ENCODE measurements at regions not wholly inside any gene's neighbourhood (a gene's known extent, or its start where the extent isn't known, plus 50 kb on each side); places are given as distances from the start of the nearest gene placed in this dataset.

DNA sequence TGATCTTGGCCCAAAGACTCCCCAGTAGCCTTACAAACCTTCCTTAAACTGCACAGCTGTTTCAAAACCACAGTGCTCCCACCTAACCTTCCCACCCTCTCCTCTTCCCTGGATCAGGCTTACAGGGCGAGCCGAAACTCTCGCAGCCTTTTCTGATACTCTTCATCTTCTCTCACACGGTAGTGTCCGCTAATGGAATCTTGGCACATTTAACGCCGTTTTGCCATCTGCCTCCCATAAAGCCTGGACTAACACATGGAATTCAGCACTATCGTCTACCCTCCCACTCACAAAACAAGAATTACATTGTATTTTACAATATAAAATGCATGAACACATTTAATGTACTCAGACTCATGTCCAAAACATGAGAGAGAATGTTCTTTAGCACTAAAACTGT, 135.9 kb downstream of the RAP2A start:
- no peak overlapping the region for H3K27ac Mint-ChIP-seq
- no peaks in the 10 kb centered on the region for H3K4me1 Mint-ChIP-seq (ENCODE audit: low read depth)
- no peaks in the 10 kb centered on the region for H3K9me3 Mint-ChIP-seq
- no peaks in the 10 kb centered on the region for H3K36me3 Mint-ChIP-seq (ENCODE audit: low read depth)
- DNase-seq (ENCODE audit: low spot score) = no peak
- peaks cover 3% of the 10 kb centered on the region for H3K27me3 Mint-ChIP-seq (ENCODE audit: low read depth)
- H3K4me3 Mint-ChIP-seq = no peak overlapping the region

DNA sequence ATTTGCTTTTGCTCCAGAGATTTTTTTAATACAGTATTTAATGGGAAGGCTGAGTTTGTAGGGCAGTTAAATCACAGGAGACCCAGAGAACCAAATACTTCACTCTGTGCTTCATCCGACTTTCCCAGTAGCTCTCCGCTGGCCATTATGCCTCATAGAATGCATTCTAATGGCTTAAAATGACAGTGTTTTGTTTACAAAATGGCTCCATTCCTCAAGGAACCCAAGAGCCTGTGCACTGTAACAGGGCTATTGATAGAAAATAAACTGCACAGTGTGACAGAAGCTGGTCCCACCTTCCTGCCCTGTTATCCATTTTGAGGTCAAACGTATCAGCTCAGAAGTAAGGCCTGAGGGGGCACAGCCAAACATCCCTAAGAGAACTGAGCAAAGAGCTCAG, 136.5 kb downstream of the RAP2A start:
- no peak for DNase-seq (ENCODE audit: low spot score)
- Mint-ChIP-seq H3K9me3 (no peaks in the 10 kb centered on the region), H3K27me3 (ENCODE audit: low read depth) (peaks cover 6% of the 10 kb centered on the region), H3K4me3 (no peak overlapping the region), H3K36me3 (ENCODE audit: low read depth) (no peaks in the 10 kb centered on the region), H3K27ac (no peak overlapping the region), H3K4me1 (ENCODE audit: low read depth) (no peaks in the 10 kb centered on the region)

DNA sequence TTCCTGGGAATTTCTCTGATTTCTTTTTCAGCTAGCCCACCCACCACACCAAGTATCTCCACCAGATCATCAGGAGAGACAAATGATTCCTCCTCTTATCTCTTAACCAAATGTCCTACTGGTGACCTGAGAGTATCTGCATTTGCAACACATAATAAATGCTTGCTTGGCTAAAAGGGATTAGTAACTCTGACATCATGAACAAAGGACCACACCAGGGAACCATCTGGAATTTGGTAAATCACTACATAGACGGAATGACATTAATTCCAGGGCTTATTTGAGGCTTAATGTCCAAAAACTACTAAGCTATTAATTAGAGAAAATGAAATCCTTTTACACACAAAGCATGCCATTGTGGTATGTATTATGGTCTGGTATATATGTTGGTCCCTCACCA, 139.0 kb downstream of the RAP2A start:
- Mint-ChIP-seq H3K36me3 (ENCODE audit: low read depth) (no peaks in the 10 kb centered on the region), H3K27me3 (ENCODE audit: low read depth) (peaks cover 3% of the 10 kb centered on the region)

DNA sequence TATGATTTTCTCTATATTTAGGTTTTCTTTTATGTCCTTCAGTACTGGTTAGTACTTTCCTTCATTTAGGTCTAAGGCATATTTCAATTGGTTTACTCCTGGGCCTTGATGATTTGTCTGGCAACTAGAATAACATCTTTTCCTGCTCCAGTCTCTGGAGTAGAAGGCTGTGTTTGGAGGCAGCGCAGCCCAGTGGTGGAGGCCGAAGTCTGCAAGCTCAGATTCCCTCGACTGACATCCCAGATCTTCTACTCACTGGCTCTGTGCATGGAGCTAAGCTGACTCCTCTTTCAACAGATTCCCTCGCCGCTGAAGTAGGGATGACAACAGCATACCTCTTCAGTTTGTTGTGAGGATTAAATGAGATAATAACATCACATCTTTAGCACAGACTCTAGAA, 141.0 kb downstream of the RAP2A start:
- H3K36me3 Mint-ChIP-seq (ENCODE audit: low read depth) = no peaks in the 10 kb centered on the region
- H3K27ac Mint-ChIP-seq = no peak overlapping the region
- DNase-seq (ENCODE audit: low spot score) = no peak
- no peak overlapping the region for H3K4me3 Mint-ChIP-seq
- H3K9me3 Mint-ChIP-seq = no peaks in the 10 kb centered on the region
- no peaks in the 10 kb centered on the region for H3K4me1 Mint-ChIP-seq (ENCODE audit: low read depth)
- H3K27me3 Mint-ChIP-seq (ENCODE audit: low read depth) = peaks cover 7% of the 10 kb centered on the region

More for the DNA sequence above, 139.0 kb downstream of the RAP2A start:
- Mint-ChIP-seq H3K4me3 (no peak overlapping the region), H3K9me3 (no peaks in the 10 kb centered on the region), H3K4me1 (ENCODE audit: low read depth) (no peaks in the 10 kb centered on the region), H3K27ac (no peak overlapping the region)
- no peak for DNase-seq (ENCODE audit: low spot score)

DNA sequence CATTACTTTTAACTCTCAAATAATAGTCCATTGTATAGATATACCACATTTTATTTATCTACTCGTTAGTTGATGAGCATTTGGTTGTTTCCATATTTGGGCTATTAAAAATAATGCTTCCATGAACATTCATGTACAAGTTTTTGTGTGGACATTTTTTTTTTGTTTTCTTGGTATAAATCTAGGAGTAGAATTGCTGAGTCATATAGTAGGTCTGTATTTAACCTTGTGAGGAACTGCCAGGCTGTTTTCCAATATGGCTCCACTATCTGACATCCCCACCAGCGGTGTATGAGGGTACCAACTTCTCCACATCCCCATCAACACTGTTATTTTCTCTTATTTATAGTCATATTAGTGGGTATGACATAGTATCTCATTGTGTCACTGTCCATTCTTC, 143.1 kb downstream of the RAP2A start:
- no peak overlapping the region for H3K4me3 Mint-ChIP-seq
- no peaks in the 10 kb centered on the region for H3K9me3 Mint-ChIP-seq
- no peaks in the 10 kb centered on the region for H3K4me1 Mint-ChIP-seq (ENCODE audit: low read depth)

DNA sequence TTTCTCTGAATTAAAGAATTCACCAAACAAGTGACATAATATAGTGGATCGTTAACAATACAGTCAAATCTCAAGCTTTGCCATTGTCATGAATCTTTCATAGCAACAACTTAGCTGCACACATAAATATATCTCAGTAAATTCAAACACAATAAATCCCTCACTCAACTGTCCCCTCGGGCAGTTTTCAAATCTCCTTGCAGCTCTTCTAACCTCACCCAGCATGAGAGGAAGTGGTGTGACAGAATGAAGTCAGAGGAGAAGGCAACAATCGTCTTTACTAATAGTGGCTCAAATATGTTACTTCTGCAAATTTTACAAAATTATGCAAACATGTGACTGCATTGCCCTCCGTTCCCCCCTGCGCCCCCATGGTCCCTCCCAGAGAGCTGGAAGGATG, 148.2 kb downstream of the RAP2A start:
- no peak overlapping the region for H3K27ac Mint-ChIP-seq

More for the DNA sequence above, 143.1 kb downstream of the RAP2A start:
- no peak for DNase-seq (ENCODE audit: low spot score)
- H3K27me3 Mint-ChIP-seq (ENCODE audit: low read depth) = peaks cover 7% of the 10 kb centered on the region
- H3K27ac Mint-ChIP-seq = no peak overlapping the region
- no peaks in the 10 kb centered on the region for H3K36me3 Mint-ChIP-seq (ENCODE audit: low read depth)

DNA sequence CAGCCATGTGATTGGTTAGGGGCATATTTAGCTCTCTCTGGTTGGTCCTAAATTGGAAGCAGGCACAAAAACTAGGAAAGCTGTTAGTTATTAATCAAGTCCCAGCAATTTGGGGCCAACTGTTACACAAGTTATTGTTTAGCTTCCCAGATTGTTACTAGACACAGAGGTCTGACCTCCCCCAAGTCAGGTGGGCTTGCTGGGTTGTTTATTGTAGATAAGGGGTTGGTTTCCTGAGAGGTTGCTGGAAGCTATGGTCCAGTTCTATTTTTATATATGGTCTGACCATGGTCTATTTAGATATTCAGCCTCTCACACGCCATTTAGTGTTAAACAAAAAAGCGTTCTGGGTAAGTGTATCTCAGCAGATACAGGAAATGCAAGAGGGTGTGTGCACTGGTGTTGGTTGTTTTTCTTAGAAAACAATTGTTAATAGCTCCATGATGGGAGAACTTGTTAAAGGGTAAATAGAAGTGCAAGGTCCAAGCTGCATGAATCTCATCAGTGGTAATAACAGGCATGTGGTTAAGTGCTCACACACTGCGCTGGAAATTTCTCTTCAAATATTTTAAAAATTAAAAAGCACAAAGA, 150.0 kb downstream of the RAP2A start:
- H3K4me1 Mint-ChIP-seq (ENCODE audit: low read depth) = no peaks in the 10 kb centered on the region
- H3K36me3 Mint-ChIP-seq (ENCODE audit: low read depth) = no peaks in the 10 kb centered on the region
- no peak overlapping the region for H3K4me3 Mint-ChIP-seq
- H3K27me3 Mint-ChIP-seq (ENCODE audit: low read depth) = peaks cover 2% of the 10 kb centered on the region
- no peak overlapping the region for H3K27ac Mint-ChIP-seq
- no peaks in the 10 kb centered on the region for H3K9me3 Mint-ChIP-seq
- DNase-seq (ENCODE audit: low spot score) = no peak

More for the DNA sequence above, 148.2 kb downstream of the RAP2A start:
- no peak for DNase-seq (ENCODE audit: low spot score)
- Mint-ChIP-seq H3K9me3 (no peaks in the 10 kb centered on the region), H3K4me3 (no peak overlapping the region), H3K4me1 (ENCODE audit: low read depth) (no peaks in the 10 kb centered on the region), H3K27me3 (ENCODE audit: low read depth) (peaks cover 6% of the 10 kb centered on the region), H3K36me3 (ENCODE audit: low read depth) (no peaks in the 10 kb centered on the region)

DNA sequence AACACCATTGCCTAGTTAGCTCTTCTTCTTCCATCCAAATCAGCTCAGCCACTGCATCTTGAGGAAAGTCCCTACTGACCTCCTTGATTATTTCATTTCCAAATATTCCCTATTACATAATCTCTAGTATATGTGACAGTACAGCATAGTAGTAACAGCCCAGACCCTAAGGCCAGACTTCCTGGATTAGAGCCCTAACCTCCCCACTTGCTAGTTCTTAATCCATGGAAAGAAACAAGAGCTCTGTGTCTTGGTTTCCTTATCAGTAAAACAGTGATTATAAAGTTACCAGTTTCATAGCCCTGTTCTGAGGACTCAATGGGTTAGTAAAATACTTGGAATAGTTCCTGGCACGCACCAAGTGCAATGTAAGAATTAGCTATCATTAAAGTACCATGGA, 153.0 kb downstream of the RAP2A start:
- Mint-ChIP-seq H3K4me3 (no peak overlapping the region), H3K4me1 (ENCODE audit: low read depth) (no peaks in the 10 kb centered on the region), H3K27ac (no peak overlapping the region), H3K36me3 (ENCODE audit: low read depth) (no peaks in the 10 kb centered on the region), H3K27me3 (ENCODE audit: low read depth) (peaks cover 2% of the 10 kb centered on the region), H3K9me3 (no peaks in the 10 kb centered on the region)
- DNase-seq (ENCODE audit: low spot score) = no peak

DNA sequence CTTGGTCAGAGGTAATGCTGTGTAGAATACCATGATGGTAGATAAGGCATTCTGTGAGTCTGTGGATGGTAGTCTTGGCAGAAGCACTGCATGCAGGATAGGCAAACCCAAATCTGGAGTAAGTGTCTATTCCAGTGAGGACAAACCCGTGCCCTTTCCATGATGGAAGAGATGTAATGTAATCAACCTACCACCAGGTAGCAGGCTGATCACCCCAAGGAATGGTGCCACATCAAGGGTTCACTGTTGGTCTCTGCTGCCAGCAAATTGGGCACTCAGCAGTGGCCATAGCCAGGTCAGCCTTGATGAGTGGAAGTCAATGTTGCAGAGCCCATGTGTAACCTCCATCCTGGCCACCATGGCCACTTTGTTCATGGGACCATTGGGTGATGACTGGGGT, 155.0 kb downstream of the RAP2A start:
- Mint-ChIP-seq H3K9me3 (no peaks in the 10 kb centered on the region), H3K4me3 (no peak overlapping the region), H3K36me3 (ENCODE audit: low read depth) (no peaks in the 10 kb centered on the region), H3K4me1 (ENCODE audit: low read depth) (no peaks in the 10 kb centered on the region), H3K27me3 (ENCODE audit: low read depth) (peaks cover 2% of the 10 kb centered on the region), H3K27ac (no peak overlapping the region)
- no peak for DNase-seq (ENCODE audit: low spot score)

DNA sequence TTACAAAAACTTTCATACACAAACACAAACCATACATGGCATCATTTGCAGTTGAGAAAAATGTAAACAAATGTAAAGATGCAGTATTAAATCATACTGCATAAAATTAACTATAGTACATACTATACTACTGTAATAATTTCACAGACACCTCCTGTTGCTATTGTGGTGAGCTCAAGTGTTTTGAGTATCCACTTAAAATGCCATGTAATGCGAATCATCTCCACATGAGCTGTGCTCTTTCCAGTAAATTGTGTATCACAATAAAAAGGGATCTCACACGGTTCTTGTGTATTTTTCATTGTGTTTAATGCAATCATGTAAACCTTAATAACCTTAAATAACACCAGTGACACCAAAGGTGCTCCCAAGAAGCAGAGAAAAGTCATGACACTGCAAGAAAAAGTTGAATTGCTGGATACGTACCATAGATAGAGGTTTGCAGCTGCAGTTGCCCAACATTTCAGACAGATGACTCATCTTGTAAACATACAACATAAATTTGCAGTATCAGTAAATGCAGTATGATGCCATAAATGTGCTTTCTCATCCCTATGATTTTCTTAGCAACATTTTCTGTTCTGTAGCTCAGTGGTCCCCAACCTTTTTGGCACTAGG, 166.6 kb downstream of the RAP2A start:
- Mint-ChIP-seq H3K27ac (no peak overlapping the region), H3K4me3 (no peak overlapping the region), H3K36me3 (ENCODE audit: low read depth) (no peaks in the 10 kb centered on the region), H3K4me1 (ENCODE audit: low read depth) (no peaks in the 10 kb centered on the region), H3K27me3 (ENCODE audit: low read depth) (peaks cover 2% of the 10 kb centered on the region), H3K9me3 (no peaks in the 10 kb centered on the region)
- DNase-seq (ENCODE audit: low spot score) = no peak

DNA sequence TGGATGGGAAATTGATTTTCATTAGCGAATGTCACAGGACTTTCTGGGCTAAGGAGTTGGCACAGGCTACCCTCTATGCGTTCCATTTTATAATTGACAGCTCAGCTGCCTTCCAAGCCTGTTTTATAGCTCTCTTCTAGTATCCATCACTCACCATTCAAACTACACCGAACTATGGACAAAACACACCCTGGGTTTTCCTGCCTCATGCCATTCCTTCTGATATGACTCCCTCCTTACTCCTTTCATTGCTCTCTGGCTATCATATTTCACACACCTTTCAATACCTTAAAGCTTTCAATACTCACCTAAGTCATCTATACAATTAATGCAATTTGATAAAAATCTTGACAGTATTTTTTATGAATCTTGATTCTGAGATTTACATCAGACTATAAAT, 181.3 kb downstream of the RAP2A start:
- no peaks in the 10 kb centered on the region for H3K27me3 Mint-ChIP-seq (ENCODE audit: low read depth)
- no peaks in the 10 kb centered on the region for H3K4me1 Mint-ChIP-seq (ENCODE audit: low read depth)
- H3K27ac Mint-ChIP-seq = no peak overlapping the region
- H3K4me3 Mint-ChIP-seq = no peak overlapping the region
- no peaks in the 10 kb centered on the region for H3K9me3 Mint-ChIP-seq
- no peak for DNase-seq (ENCODE audit: low spot score)
- no peaks in the 10 kb centered on the region for H3K36me3 Mint-ChIP-seq (ENCODE audit: low read depth)

DNA sequence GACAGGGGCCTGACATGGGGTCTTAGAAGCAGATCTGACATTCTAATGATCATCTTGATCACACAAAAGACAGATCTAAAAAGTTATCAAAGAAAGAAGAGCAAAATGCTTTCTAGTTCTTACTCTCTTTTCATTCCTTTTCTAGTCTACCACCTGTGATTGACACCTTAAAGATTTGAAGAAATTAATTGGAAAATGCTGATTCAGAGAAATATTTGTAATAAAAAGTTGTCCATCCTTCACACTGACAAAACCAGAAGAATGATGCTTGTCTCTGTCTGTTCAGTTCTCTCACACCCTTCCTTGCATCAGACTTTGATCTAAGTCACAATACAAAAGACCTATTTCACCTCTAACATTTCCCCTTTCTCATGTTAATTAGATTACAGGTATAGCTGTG, 182.4 kb downstream of the RAP2A start:
- Mint-ChIP-seq H3K4me1 (ENCODE audit: low read depth) (no peaks in the 10 kb centered on the region), H3K27me3 (ENCODE audit: low read depth) (no peaks in the 10 kb centered on the region), H3K27ac (no peak overlapping the region), H3K4me3 (no peak overlapping the region), H3K36me3 (ENCODE audit: low read depth) (no peaks in the 10 kb centered on the region), H3K9me3 (no peaks in the 10 kb centered on the region)
- DNase-seq (ENCODE audit: low spot score) = no peak

DNA sequence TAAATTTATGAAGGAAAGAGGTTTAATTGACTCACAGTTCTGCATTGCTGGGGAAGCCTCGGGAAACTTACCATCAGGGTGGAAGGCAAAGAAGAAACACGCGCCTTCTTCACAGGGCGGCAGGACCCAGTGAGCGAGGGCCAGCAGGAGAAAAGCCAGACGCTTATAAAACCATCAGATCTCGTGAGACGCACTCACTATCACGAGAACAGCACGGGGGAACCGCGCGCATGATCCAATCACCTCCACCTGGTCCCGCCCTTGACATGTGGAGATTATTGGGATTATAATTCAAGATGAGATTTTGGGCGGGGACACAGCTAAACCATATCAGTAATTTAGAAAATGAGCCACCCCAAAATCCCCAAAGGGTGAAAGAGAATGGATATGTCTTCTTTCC, 187.1 kb downstream of the RAP2A start:
- Mint-ChIP-seq H3K4me1 (ENCODE audit: low read depth) (no peaks in the 10 kb centered on the region), H3K36me3 (ENCODE audit: low read depth) (no peaks in the 10 kb centered on the region), H3K4me3 (no peak overlapping the region), H3K27me3 (ENCODE audit: low read depth) (no peaks in the 10 kb centered on the region), H3K9me3 (no peaks in the 10 kb centered on the region), H3K27ac (no peak overlapping the region)
- no peak for DNase-seq (ENCODE audit: low spot score)

DNA sequence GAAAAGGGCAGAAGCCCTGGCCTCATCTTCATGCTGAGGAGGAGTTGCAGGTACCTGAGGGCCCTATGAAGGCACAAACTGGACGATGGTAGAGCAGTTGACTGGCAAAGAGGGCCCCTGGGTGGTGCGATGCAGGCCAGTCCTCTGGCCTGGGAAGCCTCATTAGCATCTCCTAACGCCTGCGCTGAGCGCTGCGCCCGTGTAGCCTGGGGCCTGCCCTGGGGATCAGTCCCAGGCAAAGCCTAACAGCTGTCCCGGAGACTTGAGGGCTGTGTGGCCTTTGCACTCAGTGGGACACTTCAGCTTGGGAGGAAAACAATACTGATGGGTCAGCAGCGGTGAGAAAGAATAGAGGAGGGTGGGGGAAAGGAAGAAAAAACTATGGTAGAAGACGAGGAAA, 187.7 kb downstream of the RAP2A start:
- Mint-ChIP-seq H3K27me3 (ENCODE audit: low read depth) (no peaks in the 10 kb centered on the region), H3K27ac (no peak overlapping the region), H3K4me1 (ENCODE audit: low read depth) (no peaks in the 10 kb centered on the region), H3K36me3 (ENCODE audit: low read depth) (no peaks in the 10 kb centered on the region), H3K4me3 (no peak overlapping the region), H3K9me3 (no peaks in the 10 kb centered on the region)
- no peak for DNase-seq (ENCODE audit: low spot score)

DNA sequence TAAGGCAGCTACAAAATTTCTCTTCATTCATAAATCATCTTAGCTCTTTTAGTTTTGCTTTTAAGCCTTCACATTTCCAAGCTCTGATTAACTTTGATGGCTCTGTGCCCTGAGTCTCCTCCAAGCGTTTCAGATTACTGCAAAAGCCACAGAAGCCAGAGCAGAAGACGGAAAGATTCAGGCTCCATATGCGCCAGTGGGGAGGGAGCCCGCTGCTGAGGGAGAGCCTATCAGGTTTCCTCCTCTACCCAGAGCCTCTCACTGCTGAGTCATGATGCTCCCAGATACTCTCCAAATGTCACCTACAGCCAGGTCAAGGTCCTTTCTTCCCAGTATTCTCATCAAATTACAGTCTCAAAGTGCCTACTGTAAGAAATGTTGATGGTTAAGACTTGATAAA, 193.6 kb downstream of the RAP2A start:
- no peak overlapping the region for H3K27ac Mint-ChIP-seq

More for the DNA sequence above, 193.6 kb downstream of the RAP2A start:
- no peaks in the 10 kb centered on the region for H3K36me3 Mint-ChIP-seq (ENCODE audit: low read depth)
- no peaks in the 10 kb centered on the region for H3K4me1 Mint-ChIP-seq (ENCODE audit: low read depth)
- H3K27me3 Mint-ChIP-seq (ENCODE audit: low read depth) = peaks cover 4% of the 10 kb centered on the region
- no peak for DNase-seq (ENCODE audit: low spot score)
- H3K9me3 Mint-ChIP-seq = no peaks in the 10 kb centered on the region
- no peak overlapping the region for H3K4me3 Mint-ChIP-seq

Data from T-helper 2 cell treated with Interferon-gamma antibody and Interleukin-4, amounts not matched to agents 5 μg/mL and 100 μg/mL, for 36 hours (primary cell).